Activated effector memory CD4-positive, alpha-beta T cell treated with Interleukin-2 at 50 U/mL for 16 hours (primary cell): ENCODE measurements at regions not wholly inside any gene's neighbourhood (a gene's known extent, or its start where the extent isn't known, plus 50 kb on each side); places are given as distances from the start of the nearest gene placed in this dataset.
"Not testable (repeated sequence)": the region's sequence is repeated elsewhere in the genome, so short reads cannot be mapped to it uniquely, and the experiment has no call there.

Experiments
- DNase-seq: peaks from one replicate; pipeline ENCODE4 v3.0.0-alpha.2; 2020

DNA sequence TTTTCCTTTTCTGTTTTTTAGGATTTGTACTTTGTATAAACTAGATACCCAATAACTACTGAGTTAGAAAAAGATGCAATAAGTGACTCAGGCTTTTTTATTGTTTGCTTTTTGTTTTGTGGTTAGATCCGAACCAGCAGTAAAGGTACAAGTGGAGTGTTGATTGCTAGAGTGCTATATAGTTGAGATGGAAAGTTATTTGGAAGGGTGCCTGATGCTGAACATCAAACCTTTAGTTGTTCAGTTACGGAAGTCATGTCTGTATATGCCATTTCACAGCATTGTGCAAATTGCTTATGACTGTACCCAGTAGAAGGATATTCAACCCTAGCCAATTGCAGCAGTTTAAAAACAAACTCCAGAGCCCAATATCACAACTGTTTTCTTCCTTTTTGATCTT lies 285.1 kb downstream of the MAT2B start:
- DNase-seq: no peak

- no peak for DNase-seq
These were observed 289.6 kb downstream of the MAT2B start for GRCh38 chr5:163794993-163795392.

GRCh38 chr5:163807781-163808180 lies 302.4 kb downstream of the MAT2B start:
- no peak for DNase-seq

DNA sequence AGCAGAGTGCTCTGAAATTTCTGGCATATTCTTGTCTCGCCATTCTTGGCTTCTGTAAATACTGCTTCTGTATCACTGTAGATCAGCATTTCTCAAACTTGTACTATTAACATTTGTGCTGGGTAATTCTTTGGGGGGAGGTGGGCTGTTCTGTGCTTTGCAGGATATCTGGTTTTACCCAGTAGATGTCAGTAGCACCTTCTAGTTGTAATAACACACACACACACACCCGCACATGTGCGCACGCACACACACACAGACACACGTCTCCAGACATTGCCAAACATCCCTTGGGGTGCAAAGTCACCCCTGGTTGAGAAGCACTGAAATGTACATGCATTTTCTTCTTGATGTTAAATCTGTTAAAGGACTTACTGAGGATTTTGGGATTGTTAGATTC lies 304.1 kb downstream of the MAT2B start:
- DNase-seq: no peak

DNA sequence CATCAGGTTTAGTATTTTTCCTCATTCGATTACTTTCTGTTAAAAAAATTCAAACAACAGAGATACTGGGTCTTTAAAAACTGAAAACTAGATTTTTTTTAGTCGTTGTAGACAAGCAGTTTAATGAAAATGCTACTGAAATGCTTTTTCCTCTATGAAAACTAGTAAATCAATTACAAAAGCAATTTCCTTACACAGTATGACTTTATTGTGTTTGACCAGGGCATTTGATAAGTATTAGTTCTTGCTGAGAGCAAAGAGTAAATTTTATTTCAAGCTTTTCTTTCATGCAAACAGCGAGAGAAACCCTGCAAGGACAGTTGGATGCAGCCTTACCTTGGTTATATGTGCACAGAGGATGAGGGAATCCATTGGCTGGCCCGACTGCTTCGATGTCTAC lies 308.5 kb downstream of the MAT2B start:
- DNase-seq: no peak

DNA sequence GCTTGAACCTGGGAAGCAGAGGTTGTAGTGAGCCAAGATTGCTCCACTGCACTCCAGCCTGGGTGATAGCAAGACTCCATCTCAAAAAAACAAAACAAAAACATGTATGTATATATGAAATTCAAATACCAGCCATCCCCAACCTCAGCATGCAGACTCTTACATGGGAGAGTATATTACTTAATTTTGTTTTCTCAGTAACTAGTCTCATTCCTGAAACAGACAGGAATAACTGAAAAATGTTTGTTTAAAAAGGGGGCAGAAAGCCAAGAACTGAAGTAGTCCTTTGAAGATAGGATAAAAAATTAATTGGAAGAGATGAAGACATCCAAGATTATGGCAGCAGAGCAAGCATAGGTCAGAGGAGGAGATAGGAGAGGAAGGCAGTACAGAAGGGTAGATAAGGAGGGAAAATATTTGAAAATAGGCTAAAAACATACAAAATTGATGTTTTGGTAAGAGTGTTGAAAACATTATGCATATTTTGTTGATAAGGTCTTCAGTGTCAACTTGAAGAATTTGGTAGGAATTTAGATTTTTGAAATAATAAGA lies 309.9 kb downstream of the MAT2B start:
- no peak for DNase-seq

- DNase-seq: no peak
These were observed 315.7 kb downstream of the MAT2B start for GRCh38 chr5:163821142-163821541.

DNA sequence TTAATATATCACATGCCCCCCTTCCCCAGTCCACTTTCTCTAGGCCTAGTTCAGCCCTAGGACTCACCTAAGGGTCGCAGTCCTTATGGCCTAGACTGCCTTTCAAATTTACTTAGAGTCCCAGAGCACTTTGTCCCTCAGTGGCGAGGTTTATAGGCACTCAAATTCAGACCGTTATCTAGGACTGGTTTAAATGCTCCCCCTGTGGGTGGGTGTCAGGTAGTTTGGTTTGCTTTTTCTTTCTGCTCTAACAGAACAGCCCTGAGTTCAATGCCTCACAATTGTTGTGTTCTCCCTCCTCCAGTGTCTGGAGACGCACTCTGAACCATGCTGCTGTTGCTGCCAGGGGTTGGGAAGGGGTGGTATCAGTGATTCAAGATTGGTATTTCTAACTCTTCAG lies 317.1 kb downstream of the MAT2B start:
- no peak for DNase-seq

GRCh38 chr5:163825661-163826060 lies 320.2 kb downstream of the MAT2B start:
- DNase-seq: no peak

DNA sequence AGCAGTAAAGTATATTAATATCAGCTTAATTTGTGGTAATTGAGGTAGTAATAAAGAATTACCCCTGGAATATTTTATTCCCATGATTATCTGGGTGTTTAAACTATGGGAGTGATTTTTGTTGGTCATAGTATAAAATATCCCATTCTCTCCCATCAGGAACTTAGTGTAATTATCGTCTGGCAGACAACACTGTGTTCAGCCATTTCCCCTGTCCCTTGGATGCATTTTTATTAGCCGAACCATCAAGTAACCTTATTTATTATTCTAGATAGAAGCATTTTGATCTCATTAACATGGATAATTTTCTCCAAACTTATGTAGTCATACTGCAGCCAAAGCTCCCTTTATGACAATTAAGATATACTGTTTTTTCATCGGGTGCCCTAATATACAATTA lies 320.8 kb downstream of the MAT2B start:
- no peak for DNase-seq

DNA sequence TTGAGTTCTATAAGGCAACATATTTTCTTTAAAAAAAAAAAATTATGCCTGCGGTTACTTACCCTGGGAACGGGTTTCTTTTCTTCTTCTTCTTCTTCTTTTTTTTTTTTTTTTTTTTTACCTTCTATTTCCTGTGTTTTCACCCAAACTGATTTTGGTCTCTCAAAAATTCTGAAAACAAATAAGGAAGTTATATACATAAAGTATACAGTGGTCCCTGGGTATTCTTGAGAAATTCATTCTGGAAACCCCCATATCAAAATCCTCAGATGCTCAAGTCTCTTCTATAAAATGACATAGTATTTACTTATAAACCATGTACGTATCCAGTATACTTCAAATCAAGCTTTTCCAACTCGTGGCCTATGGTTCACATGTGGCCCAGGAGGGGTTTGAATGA lies 326.7 kb downstream of the MAT2B start:
- DNase-seq: no peak

DNA sequence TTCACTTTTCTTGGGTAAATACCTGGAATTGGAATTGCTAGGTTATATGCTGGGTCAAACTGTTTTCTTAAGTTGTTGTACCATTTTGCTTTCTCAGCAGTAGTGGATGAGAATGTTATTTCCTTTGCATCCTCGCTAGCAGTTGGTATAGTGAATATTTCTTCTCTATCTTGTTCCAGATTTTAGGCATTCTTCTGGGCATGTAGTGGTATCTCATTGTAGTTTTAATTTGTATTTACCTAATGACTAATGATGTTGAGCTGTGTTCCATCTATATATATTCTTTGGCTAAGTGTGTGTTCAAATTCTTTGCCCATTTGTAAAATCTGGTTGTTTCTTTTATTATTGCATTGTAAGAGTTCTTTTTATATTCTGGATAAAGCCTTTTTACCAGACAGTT lies 333.3 kb downstream of the MAT2B start:
- no peak for DNase-seq

DNA sequence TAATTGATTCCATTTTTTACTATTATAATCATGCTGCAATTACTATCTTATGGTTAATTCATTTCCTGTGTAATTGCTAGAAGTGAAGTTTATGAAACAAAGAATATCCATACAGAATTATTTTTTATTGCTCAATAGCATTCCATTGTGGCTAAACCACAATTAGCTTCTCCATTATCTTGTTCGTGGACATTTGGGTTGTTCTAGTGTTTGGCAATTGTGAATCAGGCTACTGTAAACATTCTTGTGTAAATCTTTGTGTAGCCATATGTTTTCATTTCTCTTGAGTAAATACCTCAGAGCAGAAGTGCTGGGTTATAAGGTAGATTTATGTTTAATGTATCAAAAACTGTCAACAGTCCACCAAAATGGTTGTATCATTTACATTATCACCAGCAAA lies 341.1 kb downstream of the MAT2B start:
- no peak for DNase-seq

DNA sequence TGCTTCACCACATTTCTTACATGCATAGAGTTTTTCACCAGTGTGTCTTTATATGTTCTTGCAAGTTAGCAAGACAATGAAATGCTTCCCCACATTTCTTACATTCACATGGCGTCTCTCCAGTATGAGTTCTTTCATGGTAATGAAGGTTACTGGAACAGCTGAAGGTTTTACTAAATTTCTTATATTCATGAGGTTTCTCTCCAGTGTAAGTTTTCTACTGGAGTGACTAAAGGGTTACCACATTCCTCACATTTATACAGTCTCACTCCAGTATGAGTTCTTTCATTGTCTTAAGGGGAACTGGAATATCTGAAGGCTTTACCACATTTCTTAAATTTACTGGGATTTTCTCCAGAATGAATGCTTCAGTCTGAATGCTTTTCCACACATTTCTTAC lies 350.3 kb downstream of the MAT2B start:
- DNase-seq: no peak

GRCh38 chr5:163861670-163862069 lies 356.3 kb downstream of the MAT2B start:
- DNase-seq: no peak

GRCh38 chr5:163867324-163867723 lies 361.9 kb downstream of the MAT2B start:
- no peak for DNase-seq

DNA sequence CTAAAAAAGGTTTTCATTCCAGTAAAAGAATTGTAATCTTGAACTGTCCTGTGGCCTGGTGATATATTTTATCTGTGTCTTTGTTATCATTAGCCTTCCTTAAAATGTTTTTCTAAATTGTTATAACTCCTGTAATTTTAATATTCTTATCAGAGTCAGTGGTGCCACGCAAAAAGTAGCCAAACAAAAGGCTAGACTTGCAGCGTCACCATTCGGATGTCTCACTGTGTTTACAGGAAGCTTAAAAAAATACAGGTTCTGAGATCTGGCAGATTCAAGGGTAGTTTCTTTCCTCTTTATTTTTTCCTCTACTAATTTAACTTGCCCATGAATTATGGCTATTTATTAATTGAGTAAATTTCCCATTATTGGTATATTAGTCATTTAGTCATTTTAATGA lies 362.3 kb downstream of the MAT2B start:
- DNase-seq: no peak

DNA sequence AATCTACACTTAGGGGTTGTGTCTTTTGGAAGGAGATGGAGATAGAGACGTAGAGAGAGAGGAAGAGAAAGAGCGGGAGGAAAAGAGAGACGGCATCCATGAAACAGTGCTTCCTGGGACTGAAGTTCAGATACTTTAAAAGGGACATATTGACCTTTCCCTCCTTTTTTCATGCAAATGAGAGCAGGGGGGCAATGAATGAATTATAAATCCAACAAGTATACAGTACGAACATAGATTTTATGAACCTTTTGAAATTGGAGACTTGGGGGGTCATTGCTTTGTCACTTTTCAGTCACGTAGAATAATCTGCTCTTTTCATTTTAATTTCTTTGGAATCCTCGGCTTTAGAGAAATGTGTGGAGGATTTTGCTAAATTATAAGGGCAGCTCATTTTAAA lies 364.2 kb downstream of the MAT2B start:
- DNase-seq: no peak

- DNase-seq: no peak
These were observed 365.0 kb downstream of the MAT2B start for GRCh38 chr5:163870441-163870840.

DNA sequence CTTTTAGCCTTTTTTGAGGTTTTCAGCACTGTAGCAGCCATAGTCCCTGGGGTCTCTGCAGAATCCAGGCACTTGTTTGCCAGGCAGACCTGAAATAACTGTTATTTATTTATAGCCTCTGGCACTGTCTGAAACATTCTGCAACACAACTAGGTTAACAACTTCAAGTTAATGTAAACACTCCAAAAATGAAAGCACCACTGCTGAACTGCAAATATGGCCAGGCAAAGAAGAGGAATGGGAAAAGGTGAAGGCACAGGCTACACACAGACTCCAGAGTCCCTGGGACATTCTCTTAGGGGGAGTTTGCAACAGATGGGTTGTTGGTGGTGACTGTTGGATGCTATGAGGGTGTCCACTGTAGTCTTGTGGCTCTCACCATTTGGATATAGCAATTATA lies 369.0 kb downstream of the MAT2B start:
- DNase-seq: no peak

DNA sequence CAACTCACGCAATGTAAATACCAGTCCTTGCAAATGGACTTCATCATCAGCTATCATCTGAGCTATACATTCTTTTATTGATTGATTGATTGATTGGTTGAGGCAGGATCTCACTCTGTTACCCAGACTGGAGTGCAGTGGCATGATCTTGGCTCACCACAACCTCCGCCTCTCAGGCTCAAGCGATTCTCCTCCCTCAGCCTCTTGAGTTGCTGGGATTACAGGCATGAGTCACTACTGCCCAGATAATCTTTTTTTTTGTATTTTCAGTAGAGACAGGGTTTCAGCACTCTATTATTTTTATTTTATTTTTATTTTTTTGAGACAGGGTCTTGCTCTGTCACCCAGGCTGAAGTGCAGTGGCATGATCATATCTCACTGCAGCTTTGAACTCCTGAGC lies 369.5 kb downstream of the MAT2B start:
- not testable (repeated sequence) for DNase-seq

DNA sequence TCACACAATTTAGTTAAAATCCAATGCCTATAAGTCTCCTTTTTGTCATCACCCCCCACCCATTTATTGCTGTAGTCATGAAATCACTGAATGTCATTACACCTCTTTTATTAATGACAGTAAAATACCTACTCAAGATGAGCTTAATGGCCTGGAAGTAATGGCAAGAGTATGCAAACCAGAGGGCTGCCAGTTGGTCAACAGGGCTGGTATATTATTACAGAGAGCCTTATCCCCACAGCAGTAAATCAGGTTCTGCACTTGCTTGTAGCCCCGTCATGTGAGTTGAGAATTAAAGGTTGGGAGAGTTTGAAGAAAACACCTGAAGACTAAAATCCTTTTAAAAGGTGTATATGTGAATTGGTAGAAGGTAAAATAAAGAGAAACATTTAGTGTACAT lies 372.4 kb downstream of the MAT2B start:
- no peak for DNase-seq

- DNase-seq: no peak
These were observed 373.1 kb downstream of the MAT2B start for GRCh38 chr5:163878490-163878889.

GRCh38 chr5:163880302-163880701 lies 374.9 kb downstream of the MAT2B start:
- no peak for DNase-seq

GRCh38 chr5:163885117-163885516 lies 379.7 kb downstream of the MAT2B start:
- DNase-seq: no peak

DNA sequence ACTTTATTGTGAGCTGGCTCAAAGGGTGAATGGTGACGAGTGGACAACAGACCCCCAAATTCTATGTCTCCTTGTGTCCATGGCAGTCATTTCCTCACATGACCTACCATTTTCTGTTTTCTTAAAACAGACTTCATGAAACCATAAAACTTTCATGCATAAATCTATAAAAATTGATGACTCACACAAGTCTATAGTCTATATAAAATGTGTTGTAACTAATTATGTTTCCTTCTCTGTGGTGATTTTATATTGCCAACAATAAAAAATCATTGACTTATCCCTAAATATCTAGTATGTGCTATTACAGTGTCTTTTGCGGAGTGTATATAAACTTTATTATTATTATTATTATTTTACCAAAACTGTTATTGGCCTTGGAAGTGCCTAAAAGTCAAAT lies 382.4 kb downstream of the MAT2B start:
- no peak for DNase-seq
